A549 (cell line): ENCODE measurements at regions not wholly inside any gene's neighbourhood (a gene's known extent, or its start where the extent isn't known, plus 50 kb on each side); places are given as distances from the start of the nearest gene placed in this dataset.

ENCODE experiments used
- ATAC-seq, 2 experiments: fragments of 200-7000 bp in 1 of 2; fragments of >200 bp in 1 of 2; cut with Nextera tagmentation in 1 of 2; cut with Tn5 transposase in 1 of 2; 3 replicates each; pipeline versions ENCODE4 v1.8.0 to v1.9.1; 2018 to 2020; ENCODE audit warnings: mild to moderate bottlenecking in 1 of 2, moderate library complexity in 1 of 2
- CTCF ChIA-PET: fragments of 300-600 bp; sonication (Branson Sonifier 250); formaldehyde crosslinking; extraction: SDS; loops from one replicate; lab custom pipeline; 2021; ENCODE audit warnings: antibody characterized with exemption, inconsistent platforms; lab: Yijun Ruan, JAX
- POLR2A ChIA-PET: fragments of 350-600 bp; formaldehyde crosslinking; extraction: SDS; loops from one replicate; lab custom pipeline; 2021; ENCODE audit warnings: antibody characterized with exemption, inconsistent platforms; lab: Yijun Ruan, JAX
- DNase-seq, 2 experiments: peaks; one replicate each; pipeline versions ENCODE4 v3.0.0 to v3.0.0-alpha.2; 2011 to 2016; ENCODE audit warnings: low read depth in 1 of 2, low spot score in 1 of 2
- FAIRE-seq: peaks from 2 replicates; lab custom pipeline; 2011; peaks lifted over from hg19 to GRCh38; lab: Jason Lieb, UNC
- H3K27ac ChIP-seq, 2 experiments: fragments of >200 bp; sonication (Bioruptor Twin); formaldehyde crosslinking; 3 replicates each; pipeline ENCODE4 v1.5.1; 2016 to 2017
- H3K4me1 ChIP-seq: fragments of >200 bp; sonication (Bioruptor Twin); formaldehyde crosslinking; 3 replicates; pipeline ENCODE4 v1.6.1; 2016
- H3K4me2 ChIP-seq: fragments of >200 bp; sonication (Bioruptor Twin); formaldehyde crosslinking; 3 replicates; pipeline ENCODE4 v1.6.1; 2016
- H3K4me3 ChIP-seq: fragments of >200 bp; sonication (Bioruptor Twin); formaldehyde crosslinking; 3 replicates; pipeline ENCODE4 v1.5.1; 2016
- H3K9me3 ChIP-seq: fragments of >200 bp; sonication (Bioruptor Twin); formaldehyde crosslinking; 3 replicates; pipeline ENCODE4 v1.6.1; 2016
- CBX8 ChIP-seq: fragments of 200-600 bp; sonication (generic); IDR thresholded peaks from 2 replicates; pipeline ENCODE4 v1.6.1; 2016
- CEBPB ChIP-seq, 2 experiments: fragments of >200 bp in 1 of 2; sonication (Bioruptor Twin) in 1 of 2; formaldehyde crosslinking in 1 of 2; IDR thresholded peaks; 2 replicates each; pipeline ENCODE4 v1.6.1; 2012 to 2016
- CHD2 ChIP-seq: fragments of 150-350 bp; IDR thresholded peaks from 2 replicates; pipeline ENCODE4 v1.6.1; 2014; ENCODE audit warnings: low read length; ENCODE audit not compliant: partially characterized antibody
- EHMT2 ChIP-seq: fragments of 200-600 bp; sonication (generic); IDR thresholded peaks from 2 replicates; pipeline ENCODE4 v1.6.1; 2016; ENCODE audit warnings: antibody characterized with exemption, low read depth, mild to moderate bottlenecking, moderate library complexity
- ELK1 ChIP-seq: fragments of 150-350 bp; IDR thresholded peaks from 2 replicates; pipeline ENCODE4 v1.6.1; 2014; ENCODE audit warnings: low read depth, mild to moderate bottlenecking, low read length
- ESRRA ChIP-seq: fragments of 150-350 bp; IDR thresholded peaks from 2 replicates; pipeline ENCODE4 v1.6.1; 2014; ENCODE audit warnings: mild to moderate bottlenecking, low read length, borderline replicate concordance
- FOSB ChIP-seq: fragments of 250-450 bp; sonication (Bioruptor Pico); IDR thresholded peaks from 2 replicates; pipeline ENCODE4 v1.5.0; 2020; ENCODE audit warnings: mild to moderate bottlenecking, moderate library complexity
- FOSL2 ChIP-seq, 2 experiments: fragments of 450-650 bp in 1 of 2; fragments of >200 bp in 1 of 2; sonication (Bioruptor Twin) in 1 of 2; formaldehyde crosslinking; IDR thresholded peaks; 2 replicates each; pipeline versions ENCODE4 v1.5.0 to v1.6.1; 2016 to 2020; ENCODE audit warnings: mild to moderate bottlenecking in 1 of 2, moderate library complexity in 1 of 2
- FOXS1 ChIP-seq: fragments of 250-450 bp; sonication (Bioruptor Pico); IDR thresholded peaks from 2 replicates; pipeline ENCODE4 v1.5.0; 2020; ENCODE audit warnings: mild to moderate bottlenecking, moderate library complexity
- GATA3 ChIP-seq: IDR thresholded peaks from 2 replicates; pipeline ENCODE4 v1.6.1; 2012; ENCODE audit warnings: borderline replicate concordance
- HEYL ChIP-seq: fragments of 250-450 bp; sonication (Bioruptor Pico); IDR thresholded peaks from 2 replicates; pipeline ENCODE4 v1.8.0; 2021; ENCODE audit warnings: mild to moderate bottlenecking, moderate library complexity
- HOXA7 ChIP-seq: fragments of 250-450 bp; sonication (Bioruptor Pico); IDR thresholded peaks from 2 replicates; pipeline ENCODE4 v1.5.0; 2020; ENCODE audit warnings: mild to moderate bottlenecking, moderate library complexity
- JUNB ChIP-seq: fragments of >200 bp; sonication (Bioruptor Twin); formaldehyde crosslinking; IDR thresholded peaks from 2 replicates; pipeline ENCODE4 v1.6.1; 2016
- MAFK ChIP-seq: fragments of 450-650 bp; IDR thresholded peaks from 2 replicates; pipeline ENCODE4 v1.6.1; 2014; ENCODE audit not compliant: partially characterized antibody
- NPAS2 ChIP-seq: fragments of 250-450 bp; sonication (Bioruptor Pico); IDR thresholded peaks from 2 replicates; pipeline ENCODE4 v1.8.0; 2022; ENCODE audit warnings: mild to moderate bottlenecking, moderate library complexity, borderline replicate concordance
- NR3C1 ChIP-seq: fragments of >200 bp; sonication (Bioruptor Twin); formaldehyde crosslinking; IDR thresholded peaks from 3 replicates; pipeline ENCODE4 v1.6.1; 2017
- PBX3 ChIP-seq: IDR thresholded peaks from 2 replicates; pipeline ENCODE4 v1.6.1; 2012
- PHF8 ChIP-seq: fragments of 200-600 bp; sonication (generic); IDR thresholded peaks from 2 replicates; pipeline ENCODE4 v1.6.1; 2016; ENCODE audit warnings: low read depth, mild to moderate bottlenecking, antibody characterized with exemption, moderate library complexity, borderline replicate concordance
- POLR2A ChIP-seq: IDR thresholded peaks from 2 replicates; pipeline ENCODE4 v1.6.1; 2012; ENCODE audit warnings: mild to moderate bottlenecking, low read length
- RAD21 ChIP-seq, 2 experiments: fragments of >200 bp in 1 of 2; sonication (Bioruptor Twin) in 1 of 2; formaldehyde crosslinking in 1 of 2; IDR thresholded peaks in 1 of 2; conservative IDR thresholded peaks in 1 of 2; 2 replicates in 1 of 2; 3 replicates in 1 of 2; pipeline ENCODE4 v1.6.1; 2012 to 2018; ENCODE audit warnings: inconsistent platforms in 1 of 2
- SMC3 ChIP-seq: fragments of >200 bp; sonication (Bioruptor Twin); formaldehyde crosslinking; IDR thresholded peaks from 3 replicates; pipeline ENCODE4 v1.6.1; 2018; ENCODE audit warnings: inconsistent platforms
- SREBF2 ChIP-seq: fragments of 450-650 bp; IDR thresholded peaks from 2 replicates; pipeline ENCODE4 v1.6.1; 2014; ENCODE audit warnings: mild to moderate bottlenecking, moderate library complexity
- USF2 ChIP-seq: fragments of 450-650 bp; IDR thresholded peaks from 2 replicates; pipeline ENCODE4 v1.6.1; 2014; ENCODE audit warnings: antibody characterized with exemption
- ZNF302 ChIP-seq: fragments of 250-450 bp; sonication (Bioruptor Pico); IDR thresholded peaks from 2 replicates; pipeline ENCODE4 v1.9.0; 2021; ENCODE audit warnings: inconsistent platforms, mild to moderate bottlenecking, moderate library complexity
- WGBS: methylation state at CpG from one replicate; pipeline ENCODE4 v1.1.6; 2017; ENCODE audit errors: missing lambda C conversion rate; 5-methylcytosine and 5-hydroxymethylcytosine counted together

- H3K4me3 ChIP-seq = no peak overlapping the region
- no peak overlapping the region for H3K4me2 ChIP-seq
- WGBS = 3% methylated on average over 3 of the region's 3 CpGs
- ATAC-seq = no peak
- H3K27ac ChIP-seq = no peak overlapping the region
- H3K9me3 ChIP-seq = no peaks in the 10 kb centered on the region
- DNase-seq = no peak
- FAIRE-seq = no peak
- TF ChIP-seq GATA3 = no peak
- TF ChIP-seq HOXA7 = no peak
- TF ChIP-seq FOSB (CRISPR knock-in tag) = no peak
- no peak for TF ChIP-seq POLR2A
- TF ChIP-seq ELK1 = no peak
- no peak for TF ChIP-seq CHD2
- TF ChIP-seq RAD21 (conservative IDR thresholded peaks at IDR 0.05 in 1 of 2, IDR thresholded peaks at IDR 0.05 in 1 of 2) = no peak
- TF ChIP-seq SMC3 = no peak
- TF ChIP-seq USF2 = no peak
- no peak for TF ChIP-seq ZNF302 (CRISPR knock-in tag)
- TF ChIP-seq MAFK = no peak
- TF ChIP-seq JUNB = no peak
- TF ChIP-seq CBX8 = no peak
- TF ChIP-seq NR3C1 = no peak
- TF ChIP-seq SREBF2 = no peak
- TF ChIP-seq FOSL2 (IDR thresholded peaks at IDR 0.05) = no peak
- TF ChIP-seq FOSL2 (CRISPR knock-in tag; IDR thresholded peaks at IDR 0.05) = no peak
- H3K4me1 ChIP-seq = no peaks in the 10 kb centered on the region
- POLR2A ChIA-PET = no interaction called here
- CTCF ChIA-PET = no interaction called here
These were observed 248.7 kb upstream of the PIK3C3 start for GRCh38 chr18:41706301-41706700.

GRCh38 chr18:41703744-41704530 is 251.1 kb upstream of the PIK3C3 start:
- CTCF ChIA-PET = no interaction called here
- no peak overlapping the region for H3K4me3 ChIP-seq
- TF ChIP-seq ESRRA (no peak), PHF8 (no peak), FOXS1 (CRISPR knock-in tag) (no peak), FOSL2 (IDR thresholded peaks at IDR 0.05) (no peak), FOSL2 (CRISPR knock-in tag; IDR thresholded peaks at IDR 0.05) (no peak), HEYL (CRISPR knock-in tag) (no peak), ELK1 (no peak), PBX3 (no peak), CEBPB (IDR thresholded peaks at IDR 0.05) (no peak), NPAS2 (CRISPR knock-in tag) (no peak), EHMT2 (no peak), MAFK (no peak)
- TF ChIP-seq, all 56 proteins: peak for 0
- FAIRE-seq (no peak), ATAC-seq (no peak), DNase-seq (no peak)
- Histone ChIP-seq H3K4me1 (no peaks in the 10 kb centered on the region), H3K9me3 (no peaks in the 10 kb centered on the region), H3K4me2 (no peak overlapping the region), H3K27ac (no peak overlapping the region)
- WGBS = 0% methylated on average over 2 of the region's 2 CpGs
- POLR2A ChIA-PET = no interaction called here
